Ovary (tissue), 3 donors: ENCODE measurements at regions not wholly inside any gene's neighbourhood (a gene's known extent, or its start where the extent isn't known, plus 50 kb on each side); places are given as distances from the start of the nearest gene placed in this dataset.

Source experiments
- EP300 ChIP-seq: sonication (generic); formaldehyde crosslinking; IDR thresholded peaks from one replicate; pipeline ENCODE4 v1.6.1; 2017; ENCODE audit warnings: antibody characterized with exemption
- POLR2A ChIP-seq: fragments of 450-650 bp; IDR thresholded peaks from one replicate; pipeline ENCODE4 v1.6.1; 2017; ENCODE audit warnings: antibody characterized with exemption, mild to moderate bottlenecking, moderate library complexity
- TF ChIP-seq, protein P1 (sequence below), 3 donors: fragments of 450-650 bp in 2 of 3; fragments of 200-600 bp in 1 of 3; IDR thresholded peaks; one replicate each; pipeline versions ENCODE4 v1.5.1 to v1.8.0; 2016 to 2022; ENCODE audit warnings: antibody characterized with exemption in 3 of 3, mild to moderate bottlenecking in 1 of 3
- donor health status: DM: no; HTN: no; CAD: no.

DNA sequence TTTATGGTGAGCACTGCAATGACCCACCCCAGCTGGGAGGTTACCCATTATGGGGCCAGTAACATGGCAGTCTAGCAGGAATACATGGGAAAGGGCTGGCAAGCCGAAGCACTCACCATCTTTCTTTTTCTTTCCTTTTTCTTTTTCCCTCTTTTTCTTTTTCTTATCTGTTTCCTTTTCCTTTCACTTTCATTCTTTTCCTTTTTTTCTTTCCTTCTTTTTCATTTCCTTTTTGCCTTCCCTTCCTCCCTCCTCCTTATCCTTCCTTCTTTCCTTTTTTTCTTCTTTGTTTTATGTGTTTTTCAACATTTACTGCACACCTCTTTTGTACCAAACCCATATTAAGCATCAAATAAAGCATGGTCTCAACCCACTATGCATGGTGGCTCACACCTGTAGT, 501.1 kb downstream of the MED13L start:
- TF ChIP-seq EP300 (no peak), POLR2A (no peak)
- TF ChIP-seq, protein P1, sequence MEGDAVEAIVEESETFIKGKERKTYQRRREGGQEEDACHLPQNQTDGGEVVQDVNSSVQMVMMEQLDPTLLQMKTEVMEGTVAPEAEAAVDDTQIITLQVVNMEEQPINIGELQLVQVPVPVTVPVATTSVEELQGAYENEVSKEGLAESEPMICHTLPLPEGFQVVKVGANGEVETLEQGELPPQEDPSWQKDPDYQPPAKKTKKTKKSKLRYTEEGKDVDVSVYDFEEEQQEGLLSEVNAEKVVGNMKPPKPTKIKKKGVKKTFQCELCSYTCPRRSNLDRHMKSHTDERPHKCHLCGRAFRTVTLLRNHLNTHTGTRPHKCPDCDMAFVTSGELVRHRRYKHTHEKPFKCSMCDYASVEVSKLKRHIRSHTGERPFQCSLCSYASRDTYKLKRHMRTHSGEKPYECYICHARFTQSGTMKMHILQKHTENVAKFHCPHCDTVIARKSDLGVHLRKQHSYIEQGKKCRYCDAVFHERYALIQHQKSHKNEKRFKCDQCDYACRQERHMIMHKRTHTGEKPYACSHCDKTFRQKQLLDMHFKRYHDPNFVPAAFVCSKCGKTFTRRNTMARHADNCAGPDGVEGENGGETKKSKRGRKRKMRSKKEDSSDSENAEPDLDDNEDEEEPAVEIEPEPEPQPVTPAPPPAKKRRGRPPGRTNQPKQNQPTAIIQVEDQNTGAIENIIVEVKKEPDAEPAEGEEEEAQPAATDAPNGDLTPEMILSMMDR (IDR thresholded peaks at IDR 0.05) = no peak
